GM10248 (cell line): ENCODE measurements at regions not wholly inside any gene's neighbourhood (a gene's known extent, or its start where the extent isn't known, plus 50 kb on each side); places are given as distances from the start of the nearest gene placed in this dataset.

Source experiments
- CTCF ChIA-PET: fragments of 300-600 bp; sonication (Branson Sonifier 250); formaldehyde crosslinking; extraction: SDS; loops from one replicate; lab custom pipeline; 2021; ENCODE audit warnings: antibody characterized with exemption; lab: Yijun Ruan, JAX
- POLR2A ChIA-PET: fragments of 350-650 bp; sonication (Branson Sonifier 250); formaldehyde crosslinking; extraction: SDS; loops from one replicate; lab custom pipeline; 2020; ENCODE audit warnings: antibody characterized with exemption; lab: Yijun Ruan, JAX
- DNase-seq: peaks from one replicate; pipeline ENCODE4 v3.0.0; 2012; ENCODE audit errors: extremely low spot score
- TF ChIP-seq, protein P1 (sequence below): IDR thresholded peaks from 2 replicates; pipeline ENCODE4 v1.5.1; 2012; ENCODE audit warnings: mild to moderate bottlenecking, low read depth; ENCODE audit errors: extremely low read depth, missing control alignments, control extremely low read depth

DNA sequence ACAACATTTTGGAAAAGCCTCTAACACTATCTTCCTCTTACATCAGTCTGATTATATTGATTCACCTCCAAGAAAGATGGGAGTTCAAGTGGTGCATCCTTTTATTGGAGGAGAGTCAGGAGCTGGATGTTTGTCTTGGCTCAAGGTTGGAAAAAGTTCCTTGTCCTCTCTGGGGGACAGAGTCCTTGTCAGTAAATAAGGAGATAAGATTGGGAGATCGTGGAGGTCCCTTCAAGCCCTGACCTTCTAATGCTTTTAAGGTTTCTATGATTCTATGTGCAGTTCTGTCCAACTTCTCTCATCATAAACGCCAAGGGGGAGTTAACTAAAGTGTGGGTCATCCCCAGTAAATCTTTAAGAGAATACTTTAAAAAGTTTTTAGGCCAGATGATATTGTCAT is 60.9 kb upstream of the CCBE1 start:
- CTCF ChIA-PET, result no interaction called here
- TF ChIP-seq, protein P1, sequence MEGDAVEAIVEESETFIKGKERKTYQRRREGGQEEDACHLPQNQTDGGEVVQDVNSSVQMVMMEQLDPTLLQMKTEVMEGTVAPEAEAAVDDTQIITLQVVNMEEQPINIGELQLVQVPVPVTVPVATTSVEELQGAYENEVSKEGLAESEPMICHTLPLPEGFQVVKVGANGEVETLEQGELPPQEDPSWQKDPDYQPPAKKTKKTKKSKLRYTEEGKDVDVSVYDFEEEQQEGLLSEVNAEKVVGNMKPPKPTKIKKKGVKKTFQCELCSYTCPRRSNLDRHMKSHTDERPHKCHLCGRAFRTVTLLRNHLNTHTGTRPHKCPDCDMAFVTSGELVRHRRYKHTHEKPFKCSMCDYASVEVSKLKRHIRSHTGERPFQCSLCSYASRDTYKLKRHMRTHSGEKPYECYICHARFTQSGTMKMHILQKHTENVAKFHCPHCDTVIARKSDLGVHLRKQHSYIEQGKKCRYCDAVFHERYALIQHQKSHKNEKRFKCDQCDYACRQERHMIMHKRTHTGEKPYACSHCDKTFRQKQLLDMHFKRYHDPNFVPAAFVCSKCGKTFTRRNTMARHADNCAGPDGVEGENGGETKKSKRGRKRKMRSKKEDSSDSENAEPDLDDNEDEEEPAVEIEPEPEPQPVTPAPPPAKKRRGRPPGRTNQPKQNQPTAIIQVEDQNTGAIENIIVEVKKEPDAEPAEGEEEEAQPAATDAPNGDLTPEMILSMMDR, result no peak
- POLR2A ChIA-PET, result no interaction called here
- no peak for DNase-seq

DNA sequence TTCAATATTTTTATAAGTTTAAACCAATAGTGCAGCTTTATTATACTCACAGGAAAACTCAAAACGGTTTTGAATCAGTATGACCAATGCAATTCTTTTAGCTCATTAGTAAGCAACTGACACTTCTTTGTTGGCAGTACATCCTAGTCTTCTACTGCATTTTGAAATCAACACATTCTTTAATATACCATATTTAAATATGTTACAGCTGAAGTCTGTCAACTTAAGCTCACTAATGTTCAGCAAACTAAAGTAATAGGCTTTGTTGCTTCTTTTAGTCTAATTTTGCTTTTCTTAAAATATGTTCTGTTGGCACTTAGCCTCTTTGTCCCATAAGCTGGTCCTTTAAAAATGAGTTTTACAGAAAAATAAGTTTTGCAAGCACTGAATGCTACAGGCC is 55.4 kb upstream of the CCBE1 start:
- DNase-seq, result no peak
- POLR2A ChIA-PET, result no interaction called here
- TF ChIP-seq, protein P1, result no peak
- CTCF ChIA-PET, result interaction anchor here (1.0 to 1.6 kb wide), 2 partner anchors 11 to 796 kb away, joined by 3 read pairs; no protein-coding TSS in a partner anchor

DNA sequence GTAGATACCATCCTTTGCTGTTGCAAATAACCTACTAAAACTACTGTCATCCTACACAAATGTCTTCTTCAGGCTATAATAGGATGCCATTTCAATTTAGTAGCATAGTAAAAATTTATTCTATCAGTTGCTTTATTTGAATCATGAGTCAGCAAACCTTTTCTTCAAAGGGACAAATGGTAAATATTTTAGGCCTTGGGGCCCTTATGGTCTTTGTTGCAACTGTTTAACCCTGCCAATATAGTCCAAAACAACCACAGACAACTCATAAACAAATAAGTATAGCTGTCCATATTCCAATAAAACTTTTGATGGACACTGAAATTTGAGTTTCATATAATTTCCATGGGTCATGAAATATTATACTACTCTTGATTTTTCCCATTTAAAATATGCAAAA is 54.0 kb upstream of the CCBE1 start:
- ChIA-PET CTCF (interaction anchor here (1.3 kb wide), 2 partner anchors 22 to 32 kb away, joined by 3 to 4 read pairs; no protein-coding TSS in a partner anchor), POLR2A (no interaction called here)
- no peak for DNase-seq
- TF ChIP-seq, protein P1, result no peak

DNA sequence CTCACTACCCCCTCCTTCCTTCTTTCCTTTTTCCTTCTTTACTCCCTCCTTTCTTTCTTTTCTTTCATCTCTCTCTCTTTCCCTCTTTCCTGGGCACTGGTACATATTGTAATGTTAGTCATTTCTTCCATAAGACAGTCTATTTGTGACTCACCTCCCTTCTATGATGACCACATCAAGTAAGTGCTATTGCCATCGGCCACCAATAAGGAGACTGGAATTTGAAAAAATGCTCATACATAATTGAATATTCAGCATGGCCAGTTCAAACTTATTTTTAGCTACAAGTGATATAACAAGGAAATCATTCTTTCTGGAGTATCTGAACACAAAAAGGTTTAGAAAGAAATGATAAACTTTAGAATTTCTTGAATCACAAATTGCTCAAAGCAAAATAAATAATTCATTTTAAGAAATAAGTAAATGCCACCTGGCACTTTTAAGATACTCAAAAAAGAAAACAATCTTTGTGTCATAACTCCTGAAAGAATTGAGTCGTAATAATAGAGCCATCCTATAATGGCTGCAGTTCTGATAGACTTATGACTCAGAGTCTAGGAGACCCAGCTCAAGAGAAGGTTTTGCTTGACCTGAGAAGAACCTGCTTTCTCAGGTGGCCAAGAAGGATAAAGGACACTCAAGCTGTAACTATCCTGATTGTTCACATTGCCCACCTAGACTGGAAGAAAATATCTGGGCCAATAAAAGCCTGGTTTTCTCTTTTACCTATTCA is 51.6 kb upstream of the CCBE1 start:
- TF ChIP-seq, protein P1, result no peak
- DNase-seq, result no peak
- POLR2A ChIA-PET, result no interaction called here
- CTCF ChIA-PET, result no interaction called here
